Panc1 (cell line): ENCODE measurements at regions not wholly inside any gene's neighbourhood (a gene's known extent, or its start where the extent isn't known, plus 50 kb on each side); places are given as distances from the start of the nearest gene placed in this dataset.

Source experiments
- POLR2AphosphoS5 ChIP-seq: IDR thresholded peaks from 2 replicates; pipeline ENCODE4 v1.6.1; 2012; ENCODE audit warnings: mild to moderate bottlenecking, low read depth, low read length, moderate library complexity
- SIN3A ChIP-seq: IDR thresholded peaks from 2 replicates; pipeline ENCODE4 v1.6.1; 2012; ENCODE audit warnings: low read depth, mild to moderate bottlenecking, low read length, moderate library complexity, borderline replicate concordance; ENCODE audit not compliant: insufficient read depth
- TF ChIP-seq, protein P1 (sequence below): fragments of 450-650 bp; IDR thresholded peaks from 2 replicates; pipeline ENCODE4 v1.5.1; 2017; ENCODE audit warnings: mild to moderate bottlenecking

DNA sequence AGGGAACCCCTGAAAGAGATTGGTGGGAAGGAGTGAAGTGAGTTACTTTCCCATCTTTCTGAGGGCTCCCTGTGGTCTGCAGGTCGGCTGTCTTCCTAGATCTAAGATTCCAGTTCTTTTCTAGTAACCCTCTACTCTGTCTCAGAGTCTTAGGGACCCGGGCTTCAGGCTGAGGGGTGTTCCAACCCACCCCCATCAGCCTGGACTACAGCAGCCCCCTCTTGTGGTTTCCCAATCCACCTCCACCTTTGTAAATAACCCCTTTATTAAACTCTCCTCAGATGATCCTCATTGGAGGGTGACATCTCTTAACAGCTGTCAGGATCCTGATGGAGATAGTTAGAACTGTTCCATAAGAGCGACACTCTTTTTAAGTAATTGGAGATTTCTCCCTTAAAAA, 300.4 kb downstream of the LRFN2 start:
- TF ChIP-seq, protein P1, sequence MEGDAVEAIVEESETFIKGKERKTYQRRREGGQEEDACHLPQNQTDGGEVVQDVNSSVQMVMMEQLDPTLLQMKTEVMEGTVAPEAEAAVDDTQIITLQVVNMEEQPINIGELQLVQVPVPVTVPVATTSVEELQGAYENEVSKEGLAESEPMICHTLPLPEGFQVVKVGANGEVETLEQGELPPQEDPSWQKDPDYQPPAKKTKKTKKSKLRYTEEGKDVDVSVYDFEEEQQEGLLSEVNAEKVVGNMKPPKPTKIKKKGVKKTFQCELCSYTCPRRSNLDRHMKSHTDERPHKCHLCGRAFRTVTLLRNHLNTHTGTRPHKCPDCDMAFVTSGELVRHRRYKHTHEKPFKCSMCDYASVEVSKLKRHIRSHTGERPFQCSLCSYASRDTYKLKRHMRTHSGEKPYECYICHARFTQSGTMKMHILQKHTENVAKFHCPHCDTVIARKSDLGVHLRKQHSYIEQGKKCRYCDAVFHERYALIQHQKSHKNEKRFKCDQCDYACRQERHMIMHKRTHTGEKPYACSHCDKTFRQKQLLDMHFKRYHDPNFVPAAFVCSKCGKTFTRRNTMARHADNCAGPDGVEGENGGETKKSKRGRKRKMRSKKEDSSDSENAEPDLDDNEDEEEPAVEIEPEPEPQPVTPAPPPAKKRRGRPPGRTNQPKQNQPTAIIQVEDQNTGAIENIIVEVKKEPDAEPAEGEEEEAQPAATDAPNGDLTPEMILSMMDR, result no peak
- TF ChIP-seq POLR2AphosphoS5 (no peak), SIN3A (no peak)
